SK-N-SH (cell line): ENCODE measurements at regions not wholly inside any gene's neighbourhood (a gene's known extent, or its start where the extent isn't known, plus 50 kb on each side); places are given as distances from the start of the nearest gene placed in this dataset.

Experiments
- CTCF ChIA-PET: fragments of 300-600, 350-600 bp; formaldehyde crosslinking; extraction: SDS; loops from one replicate; lab custom pipeline; 2021; lab: Yijun Ruan, JAX
- POLR2A ChIA-PET: fragments of 350-600 bp; sonication (Branson Sonifier 250); formaldehyde crosslinking; extraction: SDS; loops from one replicate; lab custom pipeline; 2020; ENCODE audit warnings: antibody characterized with exemption, inconsistent platforms; lab: Yijun Ruan, JAX
- DNase-seq: peaks from one replicate; pipeline ENCODE4 v3.0.0; 2012
- H2AFZ ChIP-seq: fragments of 200-600 bp; sonication (generic); 2 replicates; pipeline ENCODE4 v1.8.1; 2016; ENCODE audit warnings: antibody characterized with exemption, mild to moderate bottlenecking, low read depth
- H3F3A ChIP-seq: fragments of 200-600 bp; sonication (generic); replicated peaks from 2 replicates; pipeline ENCODE3; 2016; ENCODE audit warnings: antibody characterized with exemption, mild to moderate bottlenecking; ENCODE audit not compliant: insufficient read depth
- H3K27ac ChIP-seq, 2 experiments: fragments of 200-500 bp in 1 of 2; fragments of 200-600 bp in 1 of 2; sonication (Bioruptor generic) in 1 of 2; sonication (generic), shearing (Covaris generic) in 1 of 2; 2 replicates each; pipeline versions ENCODE4 v1.5.1 to v1.6.1; 2014 to 2016; ENCODE audit warnings: low read depth in 2 of 2, inconsistent platforms in 1 of 2, low read length in 1 of 2, mild to moderate bottlenecking in 1 of 2, mixed read lengths in 1 of 2
- H3K27me3 ChIP-seq: fragments of 200-600 bp; sonication (generic), shearing (Covaris generic); 2 replicates; pipeline ENCODE4 v1.6.1; 2016; ENCODE audit warnings: mixed run types; ENCODE audit not compliant: insufficient read depth
- H3K36me3 ChIP-seq, 2 experiments: fragments of 200-500 bp in 1 of 2; fragments of 200-600 bp in 1 of 2; sonication (Bioruptor generic) in 1 of 2; sonication (generic) in 1 of 2; replicated peaks in 1 of 2; 2 replicates each; pipeline versions ENCODE3 to v1.5.1; 2014 to 2016; ENCODE audit warnings: low read length in 1 of 2, mild to moderate bottlenecking in 1 of 2; ENCODE audit not compliant: insufficient read depth in 2 of 2, control insufficient read depth in 1 of 2
- H3K4me1 ChIP-seq, 2 experiments: fragments of 200-500 bp in 1 of 2; fragments of 200-600 bp in 1 of 2; sonication (Bioruptor generic) in 1 of 2; sonication (generic), shearing (Covaris generic) in 1 of 2; 2 replicates each; pipeline versions ENCODE4 v1.5.1 to v1.6.1; 2014 to 2016; ENCODE audit warnings: low read depth in 1 of 2, low read length in 1 of 2, mixed run types in 1 of 2; ENCODE audit not compliant: insufficient read depth in 2 of 2, control insufficient read depth in 1 of 2
- H3K4me2 ChIP-seq: fragments of 200-600 bp; sonication (generic), shearing (Covaris generic); 2 replicates; pipeline ENCODE4 v1.6.1; 2017; ENCODE audit warnings: mixed run types
- H3K4me3 ChIP-seq, 2 experiments: fragments of 200-500 bp in 1 of 2; fragments of 200-600 bp in 1 of 2; sonication (Bioruptor generic) in 1 of 2; sonication (generic), shearing (Covaris generic) in 1 of 2; 2 replicates each; pipeline versions ENCODE4 v1.5.1 to v1.8.1; 2014 to 2016; ENCODE audit warnings: low read depth in 2 of 2, inconsistent platforms in 1 of 2, low read length in 1 of 2, mild to moderate bottlenecking in 1 of 2, mixed read lengths in 1 of 2, moderate library complexity in 1 of 2
- H3K79me2 ChIP-seq: fragments of 200-600 bp; sonication (generic); 2 replicates; pipeline ENCODE4 v1.8.1; 2017; ENCODE audit warnings: mild to moderate bottlenecking; ENCODE audit not compliant: insufficient read depth
- H3K9ac ChIP-seq: fragments of 200-600 bp; sonication (generic); 2 replicates; pipeline ENCODE4 v1.6.1; 2017; ENCODE audit warnings: mixed run types
- H3K9me2 ChIP-seq: fragments of 200-600 bp; sonication (generic); 2 replicates; pipeline ENCODE4 v1.6.1; 2017; ENCODE audit warnings: mixed run types
- H3K9me3 ChIP-seq: fragments of 200-600 bp; sonication (generic); 2 replicates; pipeline ENCODE4 v1.6.1; 2017; ENCODE audit warnings: mixed run types, mild to moderate bottlenecking, moderate library complexity
- H4K20me1 ChIP-seq: fragments of 200-600 bp; sonication (generic); 2 replicates; pipeline ENCODE4 v1.6.1; 2017; ENCODE audit warnings: mild to moderate bottlenecking, mixed run types; ENCODE audit not compliant: insufficient read depth
- EZH2phosphoT487 ChIP-seq: fragments of 200-600 bp; sonication (generic); IDR thresholded peaks from 2 replicates; pipeline ENCODE4 v1.6.1; 2017; ENCODE audit warnings: low read depth, mixed run types, mild to moderate bottlenecking, antibody characterized with exemption, moderate library complexity, borderline replicate concordance
- FOSL2 ChIP-seq: IDR thresholded peaks from 2 replicates; pipeline ENCODE4 v1.4.0; 2012; ENCODE audit warnings: low read depth, mild to moderate bottlenecking, moderate library complexity, borderline replicate concordance
- GABPA ChIP-seq: IDR thresholded peaks from 2 replicates; pipeline ENCODE4 v1.4.0; 2012; ENCODE audit warnings: low read depth, mild to moderate bottlenecking
- GATA2 ChIP-seq: sonication (generic); formaldehyde crosslinking; IDR thresholded peaks from 2 replicates; pipeline ENCODE4 v1.5.0; 2020; ENCODE audit warnings: mild to moderate bottlenecking, missing genetic modification reagents
- MXI1 ChIP-seq: IDR thresholded peaks from 2 replicates; pipeline ENCODE4 v1.6.1; 2012; ENCODE audit warnings: mild to moderate bottlenecking, low read depth, low read length, improper control_type of control experiment
- POLR2AphosphoS5 ChIP-seq: IDR thresholded peaks from 2 replicates; pipeline ENCODE4 v1.6.1; 2012; ENCODE audit warnings: low read depth, low read length
- RAD21 ChIP-seq: IDR thresholded peaks from 2 replicates; pipeline ENCODE4 v1.6.1; 2012; ENCODE audit warnings: mild to moderate bottlenecking, low read length
- RCOR1 ChIP-seq: fragments of 150-350 bp; IDR thresholded peaks from 2 replicates; pipeline ENCODE4 v1.6.1; 2017; ENCODE audit warnings: antibody characterized with exemption, low read length
- RFX5 ChIP-seq: IDR thresholded peaks from 2 replicates; pipeline ENCODE4 v1.6.1; 2012; ENCODE audit warnings: mild to moderate bottlenecking, improper control_type of control experiment, low read length
- SIN3A ChIP-seq: IDR thresholded peaks from 2 replicates; pipeline ENCODE4 v1.6.1; 2012; ENCODE audit warnings: low read depth, mild to moderate bottlenecking, low read length, moderate library complexity, borderline replicate concordance
- SMC3 ChIP-seq: IDR thresholded peaks from 2 replicates; pipeline ENCODE4 v1.6.1; 2012; ENCODE audit warnings: low read depth, low read length, improper control_type of control experiment
- TAF1 ChIP-seq: IDR thresholded peaks from 2 replicates; pipeline ENCODE4 v1.6.1; 2012; ENCODE audit warnings: low read depth, mild to moderate bottlenecking, low read length, moderate library complexity, borderline replicate concordance
- YY1 ChIP-seq: IDR thresholded peaks from 2 replicates; pipeline ENCODE4 v1.4.0; 2012; ENCODE audit warnings: low read depth, mild to moderate bottlenecking
- WGBS: methylation state at CpG from one replicate; pipeline ENCODE4 v1.1.6; 2017; ENCODE audit warnings: low lambda C conversion rate; 5-methylcytosine and 5-hydroxymethylcytosine counted together
- TF ChIP-seq, protein P1 (sequence below): IDR thresholded peaks from 2 replicates; pipeline ENCODE4 v1.6.1; 2012; ENCODE audit warnings: mild to moderate bottlenecking, low read depth, low read length, moderate library complexity
- TF ChIP-seq, protein P2 (sequence below): fragments of 150-350 bp; IDR thresholded peaks from 2 replicates; pipeline ENCODE4 v1.6.1; 2016; ENCODE audit warnings: mild to moderate bottlenecking, low read depth, low read length
- TF ChIP-seq, protein P3 (sequence below): IDR thresholded peaks from 2 replicates; pipeline ENCODE4; 2012

DNA sequence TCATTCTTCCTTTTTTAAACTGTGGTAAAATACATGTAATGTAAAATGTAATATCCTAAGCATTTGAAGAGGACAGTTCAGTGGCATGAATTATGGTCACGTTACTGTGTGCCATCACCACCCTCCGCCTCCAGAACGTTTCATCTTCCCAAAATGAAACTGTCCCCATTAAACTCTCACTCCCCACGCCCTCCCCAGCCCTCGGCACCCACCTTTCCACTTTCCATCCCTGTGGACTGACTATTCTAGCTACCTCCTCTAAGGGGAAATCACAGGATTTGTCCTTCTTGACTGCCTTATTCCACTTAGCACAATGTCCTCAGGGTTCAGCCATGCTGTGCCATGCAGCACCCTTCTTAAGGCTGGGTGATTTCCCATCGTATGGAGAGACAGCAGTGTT is 1509.5 kb downstream of the BRD1 start:
- Histone ChIP-seq H2AFZ (no peak overlapping the region), H3K9ac (no peak overlapping the region), H4K20me1 (no peaks in the 10 kb centered on the region), H3K27ac (no peak overlapping the region), H3K27me3 (peaks cover 8% of the 10 kb centered on the region; the same call in 1 of the 2 replicates), H3K9me3 (no peaks in the 10 kb centered on the region), H3K4me3 (no peak overlapping the region), H3K79me2 (no peaks in the 10 kb centered on the region), H3F3A (no peaks in the 10 kb centered on the region), H3K4me1 (no peaks in the 10 kb centered on the region), H3K4me2 (no peak overlapping the region), H3K36me3 (no peaks in the 10 kb centered on the region), H3K9me2 (no peaks in the 10 kb centered on the region)
- POLR2A ChIA-PET, result no interaction called here
- no peak for DNase-seq
- CTCF ChIA-PET, result interaction anchor here (0.6 kb wide), 1 partner anchor 29 kb away, joined by 3 read pairs; no protein-coding TSS in a partner anchor
- 19% methylated on average over 6 of the region's 6 CpGs for WGBS
- TF ChIP-seq, protein P1, sequence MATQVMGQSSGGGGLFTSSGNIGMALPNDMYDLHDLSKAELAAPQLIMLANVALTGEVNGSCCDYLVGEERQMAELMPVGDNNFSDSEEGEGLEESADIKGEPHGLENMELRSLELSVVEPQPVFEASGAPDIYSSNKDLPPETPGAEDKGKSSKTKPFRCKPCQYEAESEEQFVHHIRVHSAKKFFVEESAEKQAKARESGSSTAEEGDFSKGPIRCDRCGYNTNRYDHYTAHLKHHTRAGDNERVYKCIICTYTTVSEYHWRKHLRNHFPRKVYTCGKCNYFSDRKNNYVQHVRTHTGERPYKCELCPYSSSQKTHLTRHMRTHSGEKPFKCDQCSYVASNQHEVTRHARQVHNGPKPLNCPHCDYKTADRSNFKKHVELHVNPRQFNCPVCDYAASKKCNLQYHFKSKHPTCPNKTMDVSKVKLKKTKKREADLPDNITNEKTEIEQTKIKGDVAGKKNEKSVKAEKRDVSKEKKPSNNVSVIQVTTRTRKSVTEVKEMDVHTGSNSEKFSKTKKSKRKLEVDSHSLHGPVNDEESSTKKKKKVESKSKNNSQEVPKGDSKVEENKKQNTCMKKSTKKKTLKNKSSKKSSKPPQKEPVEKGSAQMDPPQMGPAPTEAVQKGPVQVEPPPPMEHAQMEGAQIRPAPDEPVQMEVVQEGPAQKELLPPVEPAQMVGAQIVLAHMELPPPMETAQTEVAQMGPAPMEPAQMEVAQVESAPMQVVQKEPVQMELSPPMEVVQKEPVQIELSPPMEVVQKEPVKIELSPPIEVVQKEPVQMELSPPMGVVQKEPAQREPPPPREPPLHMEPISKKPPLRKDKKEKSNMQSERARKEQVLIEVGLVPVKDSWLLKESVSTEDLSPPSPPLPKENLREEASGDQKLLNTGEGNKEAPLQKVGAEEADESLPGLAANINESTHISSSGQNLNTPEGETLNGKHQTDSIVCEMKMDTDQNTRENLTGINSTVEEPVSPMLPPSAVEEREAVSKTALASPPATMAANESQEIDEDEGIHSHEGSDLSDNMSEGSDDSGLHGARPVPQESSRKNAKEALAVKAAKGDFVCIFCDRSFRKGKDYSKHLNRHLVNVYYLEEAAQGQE, result no peak
- no peak for TF ChIP-seq RAD21
- no peak for TF ChIP-seq POLR2AphosphoS5
- TF ChIP-seq MXI1, result no peak
- TF ChIP-seq SMC3, result no peak
- TF ChIP-seq FOSL2, result no peak
- no peak for TF ChIP-seq TAF1
- TF ChIP-seq, protein P2, sequence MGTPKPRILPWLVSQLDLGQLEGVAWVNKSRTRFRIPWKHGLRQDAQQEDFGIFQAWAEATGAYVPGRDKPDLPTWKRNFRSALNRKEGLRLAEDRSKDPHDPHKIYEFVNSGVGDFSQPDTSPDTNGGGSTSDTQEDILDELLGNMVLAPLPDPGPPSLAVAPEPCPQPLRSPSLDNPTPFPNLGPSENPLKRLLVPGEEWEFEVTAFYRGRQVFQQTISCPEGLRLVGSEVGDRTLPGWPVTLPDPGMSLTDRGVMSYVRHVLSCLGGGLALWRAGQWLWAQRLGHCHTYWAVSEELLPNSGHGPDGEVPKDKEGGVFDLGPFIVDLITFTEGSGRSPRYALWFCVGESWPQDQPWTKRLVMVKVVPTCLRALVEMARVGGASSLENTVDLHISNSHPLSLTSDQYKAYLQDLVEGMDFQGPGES, result no peak
- TF ChIP-seq RFX5, result no peak
- TF ChIP-seq GATA2, result no peak
- no peak for TF ChIP-seq SIN3A
- no peak for TF ChIP-seq GABPA
- TF ChIP-seq EZH2phosphoT487, result no peak
- TF ChIP-seq YY1, result no peak
- TF ChIP-seq RCOR1, result no peak
- TF ChIP-seq, protein P3, sequence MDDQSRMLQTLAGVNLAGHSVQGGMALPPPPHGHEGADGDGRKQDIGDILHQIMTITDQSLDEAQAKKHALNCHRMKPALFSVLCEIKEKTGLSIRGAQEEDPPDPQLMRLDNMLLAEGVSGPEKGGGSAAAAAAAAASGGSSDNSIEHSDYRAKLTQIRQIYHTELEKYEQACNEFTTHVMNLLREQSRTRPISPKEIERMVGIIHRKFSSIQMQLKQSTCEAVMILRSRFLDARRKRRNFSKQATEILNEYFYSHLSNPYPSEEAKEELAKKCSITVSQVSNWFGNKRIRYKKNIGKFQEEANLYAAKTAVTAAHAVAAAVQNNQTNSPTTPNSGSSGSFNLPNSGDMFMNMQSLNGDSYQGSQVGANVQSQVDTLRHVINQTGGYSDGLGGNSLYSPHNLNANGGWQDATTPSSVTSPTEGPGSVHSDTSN, result no peak
